ENCODE measurements at regions not wholly inside any gene's neighbourhood (a gene's known extent, or its start where the extent isn't known, plus 50 kb on each side); places are given as distances from the start of the nearest gene placed in this dataset.
"Not testable (repeated sequence)": the region's sequence is repeated elsewhere in the genome, so short reads cannot be mapped to it uniquely, and the experiment has no call there.

- no peak for TF ChIP-seq CTCF (conservative IDR thresholded peaks at IDR 0.05)
- Histone ChIP-seq H3K4me3 (ENCODE audit: low read length) (no peak overlapping the region), H3K9me3 (ENCODE audit: control insufficient read depth, low read length) (peaks cover 6% of the 10 kb centered on the region), H3K9ac (ENCODE audit: extremely low read depth, low read length, poor library complexity, severe bottlenecking) (no peak overlapping the region), H3K27ac (ENCODE audit: low read depth, low read length) (no peak overlapping the region), H3K4me1 (ENCODE audit: control insufficient read depth, insufficient read depth, low read length) (no peaks in the 10 kb centered on the region), H3K27me3 (ENCODE audit: control insufficient read depth, insufficient read depth, low read length, poor library complexity, severe bottlenecking) (no peaks in the 10 kb centered on the region), H3K36me3 (ENCODE audit: control insufficient read depth, insufficient read depth, low read length) (no peaks in the 10 kb centered on the region)
- no peak overlapping the region for H3K4me3 Mint-ChIP-seq
- no peaks in the 10 kb centered on the region for H3K4me1 Mint-ChIP-seq
- 92 to 97% methylated on average over 4 to 5 of the region's 5 CpGs for WGBS, 2 experiments (ENCODE audit: insufficient coverage in 1 of 2, insufficient read length in 1 of 2)
- no peak overlapping the region for H3K27ac Mint-ChIP-seq
- no peaks in the 10 kb centered on the region for H3K36me3 Mint-ChIP-seq (ENCODE audit: low read depth)
- DNase-seq = no peak
- H3K27me3 Mint-ChIP-seq (ENCODE audit: insufficient read depth) = peaks cover 7% of the 10 kb centered on the region
- H3K9me3 Mint-ChIP-seq = peaks cover 10% of the 10 kb centered on the region
Observed at GRCh38 chr1:178587096-178587495, 74.2 kb downstream of the TEX35 start.

- H3K9me3 ChIP-seq (ENCODE audit: control insufficient read depth, low read length) = peaks cover 6% of the 10 kb centered on the region
- no peaks in the 10 kb centered on the region for H3K27me3 ChIP-seq (ENCODE audit: control insufficient read depth, insufficient read depth, low read length, poor library complexity, severe bottlenecking)
- no peak overlapping the region for H3K4me3 Mint-ChIP-seq
- H3K4me1 ChIP-seq (ENCODE audit: control insufficient read depth, insufficient read depth, low read length) = no peaks in the 10 kb centered on the region
- no peak overlapping the region for H3K4me3 ChIP-seq (ENCODE audit: low read length)
- no peaks in the 10 kb centered on the region for H3K36me3 ChIP-seq (ENCODE audit: control insufficient read depth, insufficient read depth, low read length)
- peaks cover 13% of the 10 kb centered on the region for H3K9me3 Mint-ChIP-seq
- DNase-seq = no peak
- H3K27ac ChIP-seq (ENCODE audit: low read depth, low read length) = no peak overlapping the region
- no peaks in the 10 kb centered on the region for H3K36me3 Mint-ChIP-seq (ENCODE audit: low read depth)
- 20 to 74% methylated on average over 1 to 4 of the region's 4 CpGs for WGBS, 2 experiments (ENCODE audit: insufficient coverage in 1 of 2, insufficient read length in 1 of 2)
- no peak overlapping the region for H3K9ac ChIP-seq (ENCODE audit: extremely low read depth, low read length, poor library complexity, severe bottlenecking)
- H3K27ac Mint-ChIP-seq = no peak overlapping the region
- H3K27me3 Mint-ChIP-seq (ENCODE audit: insufficient read depth) = peaks cover 7% of the 10 kb centered on the region
- no peaks in the 10 kb centered on the region for H3K4me1 Mint-ChIP-seq
- peak; percentile 69 for TF ChIP-seq CTCF (conservative IDR thresholded peaks at IDR 0.05)
Observed at GRCh38 chr1:178587975-178588374, 75.1 kb downstream of the TEX35 start.

GRCh38 chr1:178589042-178589441 is 76.1 kb downstream of the TEX35 start:
- not testable (repeated sequence) for H3K4me1 ChIP-seq (ENCODE audit: control insufficient read depth, insufficient read depth, low read length); H3K4me1 Mint-ChIP-seq; H3K36me3 ChIP-seq (ENCODE audit: control insufficient read depth, insufficient read depth, low read length); DNase-seq; H3K27me3 ChIP-seq (ENCODE audit: control insufficient read depth, insufficient read depth, low read length, poor library complexity, severe bottlenecking); H3K9me3 ChIP-seq (ENCODE audit: control insufficient read depth, low read length); H3K4me3 ChIP-seq (ENCODE audit: low read length); H3K27ac ChIP-seq (ENCODE audit: low read depth, low read length); H3K27me3 Mint-ChIP-seq (ENCODE audit: insufficient read depth); H3K36me3 Mint-ChIP-seq (ENCODE audit: low read depth); H3K9ac ChIP-seq (ENCODE audit: extremely low read depth, low read length, poor library complexity, severe bottlenecking); H3K27ac Mint-ChIP-seq; H3K4me3 Mint-ChIP-seq
- peaks cover 13% of the 10 kb centered on the region for H3K9me3 Mint-ChIP-seq
- 70% methylated on average over 2 of the region's 3 CpGs; no CpG with 5 or more reads in 1 of the 2 experiments for whole genome bisulfite sequencing, 2 experiments (ENCODE audit: insufficient coverage in 1 of 2, insufficient read length in 1 of 2)

- not testable (repeated sequence) for H3K4me3 ChIP-seq (ENCODE audit: low read length); H3K9ac ChIP-seq (ENCODE audit: extremely low read depth, low read length, poor library complexity, severe bottlenecking); H3K27ac ChIP-seq (ENCODE audit: low read depth, low read length); H3K4me1 ChIP-seq (ENCODE audit: control insufficient read depth, insufficient read depth, low read length); H3K27ac Mint-ChIP-seq; H3K36me3 Mint-ChIP-seq (ENCODE audit: low read depth); H3K4me3 Mint-ChIP-seq; H3K9me3 ChIP-seq (ENCODE audit: control insufficient read depth, low read length); H3K36me3 ChIP-seq (ENCODE audit: control insufficient read depth, insufficient read depth, low read length); H3K4me1 Mint-ChIP-seq; H3K27me3 ChIP-seq (ENCODE audit: control insufficient read depth, insufficient read depth, low read length, poor library complexity, severe bottlenecking); DNase-seq; H3K27me3 Mint-ChIP-seq (ENCODE audit: insufficient read depth)
- peaks cover 13% of the 10 kb centered on the region for H3K9me3 Mint-ChIP-seq
- 89% methylated on average over 1 of the region's 1 CpG; no CpG with 5 or more reads in 1 of the 2 experiments for WGBS, 2 experiments (ENCODE audit: insufficient coverage in 1 of 2, insufficient read length in 1 of 2)
Observed at GRCh38 chr1:178591811-178592210, 78.9 kb downstream of the TEX35 start.
